H9 (cell line): ENCODE measurements at regions not wholly inside any gene's neighbourhood (a gene's known extent, or its start where the extent isn't known, plus 50 kb on each side); places are given as distances from the start of the nearest gene placed in this dataset.

Experiments
- DNase-seq: peaks from one replicate; pipeline ENCODE4 v3.0.0-alpha.2; 2017
- H2AFZ ChIP-seq: one replicate; pipeline ENCODE4 v1.6.1; 2013; ENCODE audit warnings: mild to moderate bottlenecking, low read length, control low read depth, moderate library complexity
- H2AK5ac ChIP-seq: 2 replicates; pipeline ENCODE4 v1.6.1; 2013; ENCODE audit warnings: low read length, control low read depth, mixed read lengths; ENCODE audit not compliant: insufficient read length
- H2BK120ac ChIP-seq: one replicate; pipeline ENCODE4 v1.6.1; 2013; ENCODE audit warnings: low read depth, mild to moderate bottlenecking, low read length, control low read depth, inconsistent platforms; ENCODE audit not compliant: poor library complexity, severe bottlenecking
- H2BK12ac ChIP-seq: 2 replicates; pipeline ENCODE4 v1.6.1; 2013; ENCODE audit warnings: low read length, control low read depth, mixed read lengths, low read depth; ENCODE audit not compliant: insufficient read length
- H2BK15ac ChIP-seq: 2 replicates; pipeline ENCODE4 v1.6.1; 2013; ENCODE audit warnings: low read depth, low read length, control low read depth
- H2BK20ac ChIP-seq: one replicate; pipeline ENCODE4 v1.6.1; 2013; ENCODE audit warnings: low read depth, mild to moderate bottlenecking, low read length, control low read depth, inconsistent platforms; ENCODE audit not compliant: poor library complexity, severe bottlenecking
- H2BK5ac ChIP-seq: 2 replicates; pipeline ENCODE4 v1.6.1; 2013; ENCODE audit warnings: low read length, control low read depth, mixed read lengths; ENCODE audit not compliant: insufficient read length
- H3K14ac ChIP-seq: 2 replicates; pipeline ENCODE4 v1.6.1; 2013; ENCODE audit warnings: low read length, control low read depth; ENCODE audit not compliant: insufficient read depth
- H3K18ac ChIP-seq: 2 replicates; pipeline ENCODE4 v1.6.1; 2013; ENCODE audit warnings: low read depth, mild to moderate bottlenecking, mixed read lengths, low read length, control low read depth; ENCODE audit not compliant: insufficient read length
- H3K23ac ChIP-seq: 2 replicates; pipeline ENCODE4 v1.6.1; 2013; ENCODE audit warnings: low read length, control low read depth, mixed read lengths, low read depth; ENCODE audit not compliant: insufficient read length
- H3K23me2 ChIP-seq: 2 replicates; pipeline ENCODE4 v1.6.1; 2013; ENCODE audit warnings: low read depth, mild to moderate bottlenecking, mixed read lengths, low read length, control low read depth; ENCODE audit not compliant: insufficient read length, poor library complexity, severe bottlenecking
- H3K27ac ChIP-seq: 2 replicates; pipeline ENCODE4 v1.5.1; 2013; ENCODE audit warnings: low read length, control low read depth, mixed read lengths, low read depth; ENCODE audit not compliant: insufficient read length
- H3K27me3 ChIP-seq: 2 replicates; pipeline ENCODE4 v1.6.1; 2013; ENCODE audit warnings: low read length, control low read depth, inconsistent platforms; ENCODE audit not compliant: insufficient read depth
- H3K4ac ChIP-seq: 2 replicates; pipeline ENCODE4 v1.6.1; 2013; ENCODE audit warnings: low read depth, mild to moderate bottlenecking, control low read depth, inconsistent platforms, low read length, moderate library complexity
- H3K4me1 ChIP-seq: 2 replicates; pipeline ENCODE4 v1.6.1; 2013; ENCODE audit warnings: low read length, control low read depth, inconsistent platforms; ENCODE audit not compliant: insufficient read depth
- H3K4me2 ChIP-seq: 2 replicates; pipeline ENCODE4 v1.6.1; 2013; ENCODE audit warnings: low read length, control low read depth, mixed read lengths; ENCODE audit not compliant: insufficient read length, insufficient read depth
- H3K56ac ChIP-seq: 2 replicates; pipeline ENCODE4 v1.6.1; 2013; ENCODE audit warnings: low read depth, mild to moderate bottlenecking, mixed read lengths, low read length, control low read depth; ENCODE audit not compliant: insufficient read length
- H3K79me1 ChIP-seq: 2 replicates; pipeline ENCODE4 v1.6.1; 2013; ENCODE audit warnings: low read depth, mild to moderate bottlenecking, moderate library complexity, low read length, control low read depth, inconsistent platforms; ENCODE audit not compliant: insufficient read depth, poor library complexity, severe bottlenecking
- H3K79me2 ChIP-seq: 2 replicates; pipeline ENCODE4 v1.6.1; 2013; ENCODE audit warnings: low read length, control low read depth, inconsistent platforms; ENCODE audit not compliant: insufficient read depth
- H3K9ac ChIP-seq: 2 replicates; pipeline ENCODE4 v1.6.1; 2013; ENCODE audit warnings: low read length, control low read depth, mixed read lengths; ENCODE audit not compliant: insufficient read length; ENCODE audit errors: extremely low read depth
- H3K9me3 ChIP-seq: one replicate; pipeline ENCODE4 v1.6.1; 2013; ENCODE audit warnings: low read depth, low read length, inconsistent platforms; ENCODE audit not compliant: control insufficient read depth
- H3T11ph ChIP-seq: one replicate; pipeline ENCODE4 v1.6.1; 2013; ENCODE audit warnings: mild to moderate bottlenecking, low read length, control low read depth, inconsistent platforms
- H4K20me1 ChIP-seq: one replicate; pipeline ENCODE4 v1.6.1; 2013; ENCODE audit not compliant: control insufficient read depth, insufficient read length, insufficient read depth
- H4K5ac ChIP-seq: 2 replicates; pipeline ENCODE4 v1.6.1; 2013; ENCODE audit warnings: low read depth, mild to moderate bottlenecking, mixed read lengths, low read length, control low read depth; ENCODE audit not compliant: insufficient read length
- H4K8ac ChIP-seq: replicated peaks from 2 replicates; pipeline ENCODE4 v1.6.1; 2013; ENCODE audit warnings: low read length, control low read depth, mixed read lengths, low read depth; ENCODE audit not compliant: insufficient read length
- H4K91ac ChIP-seq: 2 replicates; pipeline ENCODE4 v1.6.1; 2013; ENCODE audit warnings: low read depth, mild to moderate bottlenecking, moderate library complexity, mixed read lengths, low read length, control low read depth; ENCODE audit not compliant: insufficient read length
- H3K27ac Mint-ChIP-seq, 3 experiments: 2 replicates in 2 of 3; 3 replicates in 1 of 3; pipeline ENCODE4 v1.8.0; 2020 to 2021; ENCODE audit warnings: mixed read lengths in 3 of 3, mild to moderate bottlenecking in 1 of 3, moderate library complexity in 1 of 3
- H3K27me3 Mint-ChIP-seq: 2 replicates; pipeline ENCODE4 v1.8.0; 2021; ENCODE audit warnings: low read depth, mild to moderate bottlenecking, moderate library complexity, mixed read lengths
- H3K36me3 Mint-ChIP-seq, 3 experiments: 2 replicates in 2 of 3; 3 replicates in 1 of 3; pipeline ENCODE4 v1.8.0; 2020 to 2021; ENCODE audit warnings: low read depth in 3 of 3, mixed read lengths in 3 of 3; ENCODE audit not compliant: insufficient read depth in 1 of 3
- H3K4me1 Mint-ChIP-seq, 2 experiments: 2 replicates each; pipeline ENCODE4 v1.8.0; 2020; ENCODE audit warnings: mixed read lengths in 2 of 2
- H3K4me3 Mint-ChIP-seq, 2 experiments: 2 replicates in 1 of 2; 3 replicates in 1 of 2; pipeline ENCODE4 v1.8.0; 2020 to 2021; ENCODE audit warnings: mild to moderate bottlenecking in 2 of 2, mixed read lengths in 2 of 2, moderate library complexity in 1 of 2
- H3K9me3 Mint-ChIP-seq, 2 experiments: 2 replicates in 1 of 2; 3 replicates in 1 of 2; pipeline ENCODE4 v1.8.0; 2020; ENCODE audit warnings: mild to moderate bottlenecking in 2 of 2, mixed read lengths in 2 of 2, moderate library complexity in 1 of 2
- WGBS: extraction: QIAGEN DNeasy Blood & Tissue Kit; methylation state at CpG from one replicate; pipeline ENCODE4 v1.1.7; 2013; ENCODE audit warnings: missing lambda C conversion rate, low lambda C conversion rate, mixed read lengths; ENCODE audit not compliant: insufficient read length; ENCODE audit errors: extremely low coverage; 5-methylcytosine and 5-hydroxymethylcytosine counted together
- TF ChIP-seq, protein P1 (sequence below): fragments of 200-600 bp; sonication (generic); conservative IDR thresholded peaks from 3 replicates; pipeline ENCODE4 v1.8.0; 2021; ENCODE audit warnings: antibody characterized with exemption, mild to moderate bottlenecking

GRCh38 chr7:25813381-25813780 lies 338.6 kb upstream of the NFE2L3 start:
- Histone ChIP-seq H3K4me1 (no peaks in the 10 kb centered on the region), H2BK120ac (no peak overlapping the region), H3K4me2 (no peak overlapping the region), H3K27me3 (no peaks in the 10 kb centered on the region), H4K91ac (no peak overlapping the region), H4K20me1 (no peaks in the 10 kb centered on the region), H3K4ac (no peak overlapping the region), H3K56ac (no peak overlapping the region), H3K79me2 (no peaks in the 10 kb centered on the region), H2AK5ac (no peak overlapping the region), H2AFZ (no peak overlapping the region), H4K5ac (no peak overlapping the region), H3T11ph (no peak overlapping the region), H3K23me2 (no peaks in the 10 kb centered on the region), H2BK5ac (no peak overlapping the region), H3K9me3 (no peaks in the 10 kb centered on the region), H3K9ac (no peak overlapping the region), H2BK12ac (no peak overlapping the region), H2BK15ac (no peak overlapping the region), H3K14ac (no peak overlapping the region), H3K18ac (no peak overlapping the region), H3K23ac (no peak overlapping the region), H2BK20ac (no peak overlapping the region), H4K8ac (no peak overlapping the region), H3K27ac (no peak overlapping the region), H3K79me1 (no peaks in the 10 kb centered on the region)
- H3K36me3 Mint-ChIP-seq = no peaks in the 10 kb centered on the region
- TF ChIP-seq, protein P1, sequence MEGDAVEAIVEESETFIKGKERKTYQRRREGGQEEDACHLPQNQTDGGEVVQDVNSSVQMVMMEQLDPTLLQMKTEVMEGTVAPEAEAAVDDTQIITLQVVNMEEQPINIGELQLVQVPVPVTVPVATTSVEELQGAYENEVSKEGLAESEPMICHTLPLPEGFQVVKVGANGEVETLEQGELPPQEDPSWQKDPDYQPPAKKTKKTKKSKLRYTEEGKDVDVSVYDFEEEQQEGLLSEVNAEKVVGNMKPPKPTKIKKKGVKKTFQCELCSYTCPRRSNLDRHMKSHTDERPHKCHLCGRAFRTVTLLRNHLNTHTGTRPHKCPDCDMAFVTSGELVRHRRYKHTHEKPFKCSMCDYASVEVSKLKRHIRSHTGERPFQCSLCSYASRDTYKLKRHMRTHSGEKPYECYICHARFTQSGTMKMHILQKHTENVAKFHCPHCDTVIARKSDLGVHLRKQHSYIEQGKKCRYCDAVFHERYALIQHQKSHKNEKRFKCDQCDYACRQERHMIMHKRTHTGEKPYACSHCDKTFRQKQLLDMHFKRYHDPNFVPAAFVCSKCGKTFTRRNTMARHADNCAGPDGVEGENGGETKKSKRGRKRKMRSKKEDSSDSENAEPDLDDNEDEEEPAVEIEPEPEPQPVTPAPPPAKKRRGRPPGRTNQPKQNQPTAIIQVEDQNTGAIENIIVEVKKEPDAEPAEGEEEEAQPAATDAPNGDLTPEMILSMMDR = no peak
- H3K4me3 Mint-ChIP-seq = no peak overlapping the region
- H3K4me1 Mint-ChIP-seq = no peaks in the 10 kb centered on the region
- DNase-seq = no peak
- no peak overlapping the region for H3K27ac Mint-ChIP-seq
- no peaks in the 10 kb centered on the region for H3K27me3 Mint-ChIP-seq
- no CpG with 5 or more reads among the region's 6 CpGs for WGBS
- no peaks in the 10 kb centered on the region; a peak in 1 of 5 replicates for H3K9me3 Mint-ChIP-seq
